ENCODE measurements at regions not wholly inside any gene's neighbourhood (a gene's known extent, or its start where the extent isn't known, plus 50 kb on each side); places are given as distances from the start of the nearest gene placed in this dataset.
"Not testable (repeated sequence)": the region's sequence is repeated elsewhere in the genome, so short reads cannot be mapped to it uniquely, and the experiment has no call there.

DNA sequence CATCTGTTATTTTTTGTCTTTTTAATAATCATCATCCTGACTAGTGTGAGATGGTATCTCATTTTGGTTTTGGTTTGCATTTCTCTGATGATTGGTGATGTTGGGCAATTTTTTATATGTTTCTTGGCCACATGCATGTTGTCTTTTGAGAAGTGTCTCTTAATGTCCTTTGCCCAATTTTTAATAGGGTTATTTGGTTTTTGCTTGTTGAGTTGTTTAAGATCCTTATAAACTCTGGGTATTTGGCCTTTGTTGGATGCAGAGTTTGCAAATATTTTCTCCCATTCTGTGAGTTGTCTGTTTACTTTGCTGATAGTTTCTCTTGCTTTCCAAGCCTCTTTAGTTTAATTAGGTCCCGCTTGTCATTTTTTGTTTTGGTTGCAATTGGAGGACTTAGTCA is 152.1 kb upstream of the MED14 start:
- DNase-seq (ENCODE audit: low read depth) = peak; percentile 34

GRCh38 chrX:40891798-40892197 is 156.5 kb upstream of the MED14 start:
- DNase-seq (ENCODE audit: low read depth) = no peak

GRCh38 chrX:40893251-40893910 is 158.0 kb upstream of the MED14 start:
- DNase-seq (ENCODE audit: low read depth) = no peak

- no peak for DNase-seq (ENCODE audit: low read depth)
Measured at GRCh38 chrX:40895246-40895645, 159.9 kb upstream of the MED14 start.

GRCh38 chrX:40897718-40898270 is 162.5 kb upstream of the MED14 start:
- no peak for DNase-seq (ENCODE audit: low read depth)

DNA sequence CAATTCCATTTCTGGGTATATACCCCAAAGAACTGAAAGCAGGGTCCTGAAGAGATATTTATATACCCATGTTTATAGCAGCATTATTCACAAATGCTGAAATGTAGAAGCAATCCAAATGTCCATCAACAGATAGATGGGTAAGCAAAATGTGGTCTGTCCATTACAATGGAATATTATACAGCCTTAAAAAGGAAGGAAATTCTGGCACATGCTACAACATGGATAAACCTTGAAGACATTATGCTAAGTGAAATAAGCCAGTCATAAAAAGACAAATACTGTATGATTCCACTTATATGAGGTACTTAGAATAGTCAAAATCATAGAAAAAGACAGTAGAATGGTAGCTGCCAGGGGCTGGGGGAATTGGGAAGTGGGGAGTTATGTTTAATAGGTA is 169.4 kb upstream of the MED14 start:
- DNase-seq (ENCODE audit: low read depth) = not testable (repeated sequence)

DNA sequence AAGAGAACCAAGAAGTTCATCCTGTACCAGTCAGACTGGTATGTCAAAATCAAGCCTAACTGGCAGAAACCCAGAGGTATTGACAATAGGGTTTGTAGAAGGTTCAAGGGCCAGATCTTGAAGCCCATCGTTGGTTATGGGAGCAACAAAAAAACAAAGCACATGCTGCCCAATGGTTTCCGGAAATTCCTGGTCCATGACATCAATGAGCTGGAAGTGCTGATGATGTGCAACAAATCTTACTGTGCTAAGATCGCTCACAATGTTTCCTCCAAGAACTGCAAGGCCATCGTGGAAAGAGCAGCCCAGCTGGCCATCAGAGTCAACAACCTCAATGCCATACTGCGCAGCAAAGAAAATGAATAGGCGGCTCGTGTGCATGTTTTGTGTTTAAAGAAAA is 172.7 kb upstream of the MED14 start:
- DNase-seq (ENCODE audit: low read depth) = peak; percentile 41

DNA sequence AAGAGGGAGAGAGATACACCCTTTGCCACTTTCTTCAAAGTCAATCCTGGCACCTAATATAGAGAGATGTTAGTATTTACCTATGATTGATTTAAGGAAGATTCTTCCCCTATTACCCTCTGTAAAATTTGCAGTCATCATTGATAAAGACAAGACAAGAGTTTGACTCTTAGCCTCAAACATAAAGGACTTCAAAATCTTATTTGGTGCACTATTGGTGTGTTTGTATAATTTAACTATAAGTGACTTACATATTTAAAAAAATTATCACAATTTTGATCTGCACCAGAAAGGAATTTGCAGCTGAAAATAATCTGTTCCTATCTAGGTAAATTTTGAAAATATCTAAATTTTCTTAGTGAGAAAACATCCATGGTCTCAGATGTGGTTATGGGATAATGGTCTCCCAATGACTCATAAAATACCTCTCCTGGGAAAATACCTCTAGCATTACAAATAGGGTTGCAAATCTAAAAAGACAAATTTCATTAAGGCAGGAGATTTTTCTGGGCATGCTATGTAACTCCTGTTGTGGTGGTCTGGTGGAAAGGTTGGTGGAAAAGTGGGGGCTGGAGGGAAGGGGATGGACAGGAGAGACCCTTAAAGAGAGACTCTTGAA is 173.6 kb upstream of the MED14 start:
- DNase-seq (ENCODE audit: low read depth) = peak; percentile 68

DNA sequence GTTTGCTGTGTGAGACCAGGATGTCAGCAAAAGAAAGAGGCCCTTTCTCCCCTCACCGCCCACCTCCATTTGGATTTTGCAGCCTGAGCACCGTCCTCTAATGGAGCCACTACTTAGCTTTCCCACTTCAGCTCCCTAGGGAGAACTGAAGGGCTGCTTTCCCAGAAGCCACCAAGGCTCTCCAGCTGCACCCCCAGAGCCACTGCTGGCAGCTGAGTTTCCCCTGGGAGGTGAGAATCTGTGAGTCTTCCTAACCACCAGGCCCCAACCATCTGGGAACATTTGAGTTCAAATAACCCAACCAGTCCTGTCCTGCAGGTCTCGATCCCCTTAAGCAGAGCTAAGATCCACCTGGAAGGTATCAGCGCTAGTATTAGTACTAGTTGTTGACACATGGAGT is 173.1 kb upstream of the USP9X start:
- DNase-seq (ENCODE audit: low read depth) = peak; percentile 30

DNA sequence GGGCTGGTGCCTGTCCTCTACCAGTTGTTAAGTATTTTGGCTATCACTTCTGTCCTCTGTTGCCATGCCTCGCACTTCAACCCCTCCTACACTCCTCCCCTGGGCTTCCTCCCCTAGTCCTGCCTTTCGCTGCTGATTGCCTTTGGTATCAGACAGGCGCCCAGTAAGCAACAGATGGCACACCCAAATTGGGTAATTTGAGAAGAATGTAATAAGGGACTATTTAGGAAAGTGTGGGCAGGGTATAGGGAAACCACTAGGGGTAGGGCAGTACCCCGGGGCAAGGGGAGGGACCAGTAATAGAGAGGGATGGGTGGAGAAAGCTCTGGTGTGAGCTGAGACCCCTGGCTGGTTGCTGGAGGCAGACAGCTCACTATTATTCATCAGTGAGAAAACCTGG is 172.7 kb upstream of the USP9X start:
- DNase-seq (ENCODE audit: low read depth) = peak; percentile 34

DNA sequence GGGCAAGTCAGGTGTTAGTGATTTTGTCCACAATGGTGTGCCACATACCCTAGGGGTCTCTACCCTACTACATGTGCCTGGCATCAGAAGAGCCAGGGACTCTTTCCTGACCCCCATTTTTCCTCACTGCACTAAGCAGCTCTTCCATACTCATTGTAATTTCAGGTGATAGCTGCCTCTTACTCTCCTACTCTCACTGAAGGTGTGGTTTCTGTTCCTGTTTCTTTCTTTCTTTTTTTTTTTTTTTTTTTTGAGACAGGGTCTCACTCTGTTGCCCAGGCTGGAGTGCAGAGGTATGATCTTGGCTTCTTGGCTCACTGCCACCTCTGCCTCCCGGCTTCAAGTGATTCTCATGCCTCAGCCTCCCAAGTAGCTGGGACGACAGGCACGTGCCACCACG is 164.9 kb upstream of the USP9X start:
- DNase-seq (ENCODE audit: low read depth) = no peak

GRCh38 chrX:40922307-40922706 is 162.9 kb upstream of the USP9X start:
- peak; percentile 49 for DNase-seq (ENCODE audit: low read depth)

DNA sequence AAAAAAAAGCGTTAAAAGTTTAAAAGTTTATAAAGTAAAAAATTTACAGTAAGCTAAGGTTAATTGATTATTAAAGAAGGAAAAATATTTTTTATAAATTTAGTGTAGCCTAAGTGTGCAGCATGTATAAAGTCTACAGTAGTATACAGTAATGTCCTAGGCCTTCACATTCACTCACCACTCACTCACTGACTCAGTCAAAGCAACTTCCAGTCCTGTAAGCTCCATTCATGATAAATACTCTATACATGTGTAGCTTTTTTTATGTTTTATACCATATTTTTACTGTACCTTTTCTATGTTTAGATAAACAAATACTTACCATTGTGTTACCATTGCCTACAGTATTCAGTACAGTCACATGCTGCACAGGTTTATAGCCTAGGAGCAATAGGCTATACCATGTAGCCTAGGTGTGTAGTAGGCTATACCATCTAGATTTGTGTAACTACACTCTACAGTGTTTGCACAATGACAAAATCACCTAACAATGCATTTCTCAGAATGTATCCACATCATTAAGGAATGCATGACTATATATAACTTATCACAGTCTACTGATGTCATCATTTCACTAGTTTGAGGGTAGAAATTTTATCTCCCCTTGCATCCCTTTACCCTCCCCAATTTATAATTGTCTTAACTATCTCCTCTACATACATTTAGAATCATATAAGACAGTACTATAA is 158.4 kb upstream of the USP9X start:
- not testable (repeated sequence) for DNase-seq (ENCODE audit: low read depth)

DNA sequence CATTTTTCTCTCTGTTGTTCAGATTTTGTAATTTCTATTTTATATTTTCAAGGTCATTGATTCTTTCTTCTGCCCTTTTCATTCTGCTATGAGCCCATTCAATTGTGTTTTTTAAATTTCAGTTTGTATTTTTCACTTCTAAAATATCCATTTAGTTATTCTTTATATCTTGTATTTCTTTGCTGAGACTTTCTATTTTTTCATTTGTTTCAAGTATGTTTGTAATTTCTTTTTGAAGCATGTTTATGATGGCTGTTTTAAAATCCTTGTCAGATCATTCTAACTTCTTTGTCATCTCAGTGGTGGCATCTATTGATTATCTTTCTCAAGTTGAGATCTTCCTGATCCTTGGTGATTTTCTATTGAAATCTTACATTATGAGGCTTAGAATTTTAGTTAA is 157.2 kb upstream of the USP9X start:
- DNase-seq (ENCODE audit: low read depth) = no peak

GRCh38 chrX:40931921-40932320 is 153.3 kb upstream of the USP9X start:
- DNase-seq (ENCODE audit: low read depth) = peak; percentile 43

GRCh38 chrX:40933132-40933705 is 152.0 kb upstream of the USP9X start:
- DNase-seq (ENCODE audit: low read depth) = peak; percentile 53

DNA sequence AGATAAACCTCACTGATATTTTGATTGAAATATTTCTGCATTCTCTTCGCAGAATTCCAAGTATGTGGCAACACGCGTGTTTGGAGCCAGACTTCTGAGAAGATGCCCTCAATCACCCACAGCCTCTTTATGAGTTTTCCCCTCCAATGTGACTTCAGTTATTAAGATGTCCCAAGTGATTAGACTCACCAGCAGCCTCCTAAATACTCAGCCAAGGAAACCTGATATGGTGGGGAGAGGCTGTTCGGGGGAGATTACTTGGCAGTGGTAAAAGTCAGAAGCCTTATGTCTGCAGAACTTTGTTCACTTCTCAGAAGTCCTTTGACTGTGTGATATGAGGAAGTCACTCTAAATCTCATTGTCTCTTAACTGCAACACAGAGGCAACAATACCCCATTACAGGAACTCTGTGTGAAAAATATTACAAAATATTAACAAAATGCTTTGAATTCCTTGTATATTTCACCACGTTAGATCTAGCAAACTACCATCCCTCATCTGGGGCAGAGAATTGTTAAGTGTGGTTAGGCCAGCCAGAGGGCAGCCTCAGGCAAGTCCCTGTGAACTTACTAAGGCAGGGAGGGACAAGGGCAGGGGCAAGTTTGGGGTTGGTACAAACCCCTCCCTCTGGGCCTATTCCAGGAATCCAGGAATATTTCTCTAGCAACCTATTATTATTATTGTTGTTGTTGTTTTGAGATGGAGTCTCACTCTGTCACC is 151.4 kb upstream of the USP9X start:
- DNase-seq (ENCODE audit: low read depth) = peak; percentile 87

DNA sequence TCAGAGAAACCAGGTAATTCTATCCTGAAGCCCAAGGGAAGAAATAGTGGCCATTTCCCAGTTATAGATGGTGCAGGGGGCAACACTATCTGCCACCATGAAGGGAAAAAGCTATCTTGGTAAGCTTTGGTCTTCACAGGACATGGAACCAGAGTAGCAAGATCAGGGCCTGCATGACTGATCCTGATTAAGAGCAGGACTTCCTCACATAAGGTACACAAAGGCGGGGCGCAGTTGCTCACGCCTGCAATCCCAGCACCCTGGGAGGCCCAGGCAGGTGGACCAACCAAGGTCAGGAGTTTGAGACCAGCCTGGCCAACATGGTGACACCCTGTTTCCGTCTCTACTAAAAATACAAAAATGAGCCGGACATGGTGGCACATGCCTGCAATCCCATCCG is 148.4 kb upstream of the USP9X start:
- DNase-seq (ENCODE audit: low read depth) = no peak

GRCh38 chrX:40938423-40938822 is 146.8 kb upstream of the USP9X start:
- peak; percentile 60 for DNase-seq (ENCODE audit: low read depth)

- DNase-seq (ENCODE audit: low read depth) = no peak
Measured at GRCh38 chrX:40943093-40943641, 142.1 kb upstream of the USP9X start.

DNA sequence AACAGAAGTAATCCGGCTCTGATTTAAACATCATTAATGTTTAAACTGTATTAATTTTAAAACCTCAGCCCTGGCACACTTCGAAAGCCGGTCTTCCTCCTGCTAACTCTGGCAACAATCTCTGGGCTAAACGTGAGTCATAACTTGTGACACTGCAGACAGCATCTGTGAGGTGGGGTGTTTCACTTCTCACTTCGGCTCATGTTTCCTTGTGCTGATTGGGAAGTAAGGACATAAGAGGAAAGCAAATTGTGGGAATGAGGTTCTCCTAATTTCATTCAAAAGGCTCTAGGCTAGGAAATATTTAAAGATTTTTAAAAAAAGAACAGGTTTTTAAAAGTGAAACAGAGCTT is 139.9 kb upstream of the USP9X start:
- DNase-seq (ENCODE audit: low read depth) = peak; percentile 95

All from LHCN-M2 (cell line).